Right kidney (tissue), 1 donor: ENCODE measurements at regions not wholly inside any gene's neighbourhood (a gene's known extent, or its start where the extent isn't known, plus 50 kb on each side); places are given as distances from the start of the nearest gene placed in this dataset.
"Not testable (repeated sequence)": the region's sequence is repeated elsewhere in the genome, so short reads cannot be mapped to it uniquely, and the experiment has no call there.

Experiments
- DNase-seq: peaks from one replicate; pipeline ENCODE4 v3.0.0-alpha.2; 2016

- no peak for DNase-seq
These were observed 132.6 kb upstream of the LIPC start for GRCh38 chr15:58298879-58299850.

DNA sequence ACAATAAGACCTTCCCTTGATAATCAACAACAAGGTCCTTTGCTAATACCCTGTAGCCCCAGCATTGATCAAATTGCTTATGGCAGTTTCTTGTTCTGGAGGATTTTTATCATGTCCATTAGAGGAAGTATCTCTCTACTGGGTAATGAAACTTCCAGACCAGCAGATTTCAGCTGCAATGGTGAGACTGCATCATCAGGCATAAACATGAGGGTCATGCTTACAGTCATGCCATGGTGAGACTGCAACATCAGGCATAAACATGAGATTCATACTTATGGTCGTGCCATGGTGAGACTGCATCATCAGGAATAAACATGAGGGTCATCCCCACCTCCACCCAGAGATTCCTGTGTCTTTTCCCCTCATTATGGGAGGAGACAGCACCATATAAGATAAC, 129.0 kb upstream of the LIPC start:
- no peak for DNase-seq

DNA sequence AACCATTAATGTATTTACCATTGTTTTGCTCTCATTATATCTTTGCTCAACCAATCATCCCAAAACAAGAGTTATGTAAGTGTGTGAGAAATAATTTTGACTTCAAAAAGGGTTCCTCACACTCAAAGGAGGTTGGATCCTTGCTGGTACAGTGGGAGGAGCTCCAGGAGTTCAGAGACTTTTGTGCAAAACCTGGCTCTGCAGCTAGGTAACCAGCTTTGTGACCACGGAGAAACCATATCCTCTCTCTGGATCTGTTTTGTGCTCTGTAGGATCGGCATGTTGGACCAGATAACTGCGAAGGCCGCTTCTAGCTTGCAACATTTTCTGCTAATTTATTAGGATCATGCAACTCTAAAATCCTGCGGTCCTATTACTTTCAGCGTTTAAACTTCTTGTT, 128.6 kb upstream of the LIPC start:
- no peak for DNase-seq

DNA sequence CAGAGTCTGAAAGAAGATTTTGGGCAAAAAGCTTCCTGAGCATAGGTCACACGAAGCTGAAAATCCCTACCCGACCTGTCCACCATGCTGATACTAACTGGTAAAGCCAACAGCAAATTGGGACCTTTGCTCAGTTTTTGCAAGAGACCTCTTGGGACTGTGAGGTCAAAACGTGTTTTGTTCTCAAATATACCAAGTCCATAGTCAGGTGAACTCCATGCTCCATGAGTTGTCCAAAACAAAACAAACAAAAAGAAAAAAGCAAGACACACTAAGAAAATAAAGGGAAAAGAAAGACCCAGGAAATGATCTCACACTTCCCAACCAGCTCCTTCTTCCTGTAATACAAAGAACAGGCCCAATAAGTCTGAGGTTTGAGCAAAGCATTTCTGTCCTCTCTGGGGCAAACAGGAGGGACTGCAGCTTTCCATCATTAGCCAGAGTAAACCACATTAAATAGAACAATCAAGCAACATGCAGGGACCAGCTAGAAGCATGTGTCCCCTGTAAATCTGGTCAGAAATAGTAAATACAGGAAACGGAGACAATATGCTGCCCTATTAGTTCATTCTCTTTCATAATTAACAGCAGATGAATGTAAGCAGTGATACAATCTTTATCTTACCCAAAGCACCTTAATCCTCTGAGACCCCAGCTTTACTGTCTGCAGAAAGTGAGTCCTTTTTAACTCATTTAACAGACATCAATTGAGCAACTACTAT, 125.0 kb upstream of the LIPC start:
- DNase-seq: no peak

- no peak for DNase-seq
These were observed 124.4 kb upstream of the LIPC start for GRCh38 chr15:58307313-58307961.

- no peak for DNase-seq
These were observed 122.9 kb upstream of the LIPC start for GRCh38 chr15:58308742-58309355.

DNA sequence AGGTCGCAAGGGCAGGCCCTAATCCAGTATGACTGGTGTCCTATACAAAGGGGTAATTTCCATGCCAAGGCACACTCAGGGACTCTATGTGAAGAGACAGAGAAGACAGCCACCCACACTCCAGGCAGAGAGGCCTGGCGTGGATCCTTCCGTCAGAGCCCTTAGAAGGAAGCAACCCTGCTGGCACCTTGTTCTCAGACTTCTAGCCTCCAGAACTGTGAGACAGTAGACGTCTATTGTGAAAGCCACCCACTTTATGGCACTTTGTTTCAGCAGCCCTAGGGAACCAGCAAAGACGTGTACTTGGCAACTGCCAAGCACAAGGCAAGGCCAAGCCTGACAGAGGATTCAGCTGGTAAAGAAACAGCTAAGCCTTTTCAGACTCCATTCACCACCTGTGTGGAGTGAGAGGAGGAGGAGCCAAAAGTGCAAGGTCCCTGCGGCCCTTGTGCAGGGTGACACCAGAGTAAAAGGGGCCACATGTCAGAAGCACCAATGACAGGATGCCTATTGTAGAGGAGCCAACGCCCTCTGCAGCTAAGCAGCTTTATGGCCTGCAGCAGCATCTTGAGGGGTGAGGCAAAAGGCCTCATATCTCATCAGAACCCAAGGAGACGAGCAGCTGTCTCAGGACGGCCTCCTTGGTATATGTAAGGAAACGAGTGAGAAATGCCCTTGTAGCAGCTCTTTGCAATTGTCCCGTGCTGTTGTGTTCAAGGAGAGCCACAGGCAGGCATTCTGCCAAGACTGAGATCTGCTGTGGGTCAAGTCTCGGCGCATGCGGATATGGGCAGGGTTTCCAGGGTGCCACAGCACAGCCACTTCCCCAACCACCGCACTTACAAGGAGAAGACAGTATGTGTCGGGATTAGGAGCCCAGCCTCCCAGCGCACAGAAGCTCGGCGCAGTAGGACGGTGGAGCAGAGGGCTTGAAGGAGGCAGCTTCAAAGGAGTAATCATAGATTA, 121.5 kb upstream of the LIPC start:
- no peak for DNase-seq

GRCh38 chr15:58311556-58311955, 120.2 kb upstream of the LIPC start:
- no peak for DNase-seq

DNA sequence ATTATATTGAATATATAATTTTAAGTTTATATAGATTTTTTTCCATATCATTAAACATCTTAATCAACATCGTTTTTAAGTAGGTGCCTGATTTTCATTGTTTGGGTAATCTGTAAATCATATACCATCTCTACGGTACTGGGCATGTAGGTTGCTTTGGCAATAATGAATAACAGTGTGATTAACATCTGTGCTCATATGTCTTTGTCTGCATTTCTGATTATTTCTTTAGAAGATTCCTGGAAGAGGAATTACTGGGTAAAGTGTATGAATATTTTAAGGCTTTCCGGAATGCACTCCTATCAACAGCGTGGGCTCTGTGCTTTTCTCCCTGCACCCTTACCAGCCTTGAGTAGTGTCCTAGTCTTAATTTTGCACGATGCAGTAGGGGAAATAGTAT, 119.8 kb upstream of the LIPC start:
- DNase-seq: no peak

GRCh38 chr15:58313304-58313703, 118.5 kb upstream of the LIPC start:
- no peak for DNase-seq

GRCh38 chr15:58313810-58314592, 117.8 kb upstream of the LIPC start:
- DNase-seq: no peak

GRCh38 chr15:58314593-58315216, 117.1 kb upstream of the LIPC start:
- no peak for DNase-seq

DNA sequence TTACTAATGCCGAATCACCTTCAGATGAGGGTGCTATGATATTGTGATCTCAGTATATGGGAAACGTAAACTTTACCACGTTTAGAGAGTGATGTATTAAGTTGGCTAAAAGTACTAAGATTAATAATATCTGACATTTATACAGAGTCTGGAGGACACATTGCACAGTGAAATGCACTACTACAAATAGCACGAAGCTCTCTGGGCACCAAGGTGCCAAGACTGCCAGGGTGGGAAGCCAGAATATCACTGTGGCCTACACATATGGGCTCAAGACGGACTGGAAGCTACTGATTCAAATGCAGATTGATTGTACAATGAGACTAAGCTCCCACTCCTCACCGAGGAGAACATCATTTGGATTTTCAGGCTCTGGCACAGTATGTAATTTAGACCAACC, 113.3 kb upstream of the LIPC start:
- no peak for DNase-seq

GRCh38 chr15:58321034-58321433, 110.8 kb upstream of the LIPC start:
- DNase-seq: no peak

GRCh38 chr15:58322253-58322652, 109.5 kb upstream of the LIPC start:
- no peak for DNase-seq

DNA sequence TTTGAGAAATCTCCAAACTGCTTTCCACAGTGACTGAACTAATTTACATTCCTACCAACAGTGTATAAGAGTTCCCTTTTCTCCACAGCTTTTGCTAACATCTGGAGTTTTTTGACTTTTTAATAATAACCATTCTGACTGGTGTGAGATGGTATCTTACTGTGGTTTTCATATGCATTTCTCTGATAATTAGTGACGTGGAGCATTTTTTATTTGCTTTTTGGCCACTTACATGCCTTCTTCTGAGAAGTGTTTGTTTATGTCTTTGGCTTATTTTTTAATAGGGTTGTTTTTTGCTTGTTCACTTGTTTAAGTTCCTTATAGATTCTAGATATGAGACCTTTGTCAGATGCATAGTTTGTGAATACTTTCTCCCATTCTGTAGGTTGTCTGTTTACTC, 108.5 kb upstream of the LIPC start:
- DNase-seq: not testable (repeated sequence)

GRCh38 chr15:58324533-58324932, 107.3 kb upstream of the LIPC start:
- no peak for DNase-seq

- DNase-seq: no peak
These were observed 103.8 kb upstream of the LIPC start for GRCh38 chr15:58327958-58328357.

GRCh38 chr15:58329211-58329610, 102.6 kb upstream of the LIPC start:
- no peak for DNase-seq
